Neural cell (in vitro differentiated cells): ENCODE measurements at regions not wholly inside any gene's neighbourhood (a gene's known extent, or its start where the extent isn't known, plus 50 kb on each side); places are given as distances from the start of the nearest gene placed in this dataset.

Source experiments
- H2AFZ ChIP-seq: fragments of 200-600, 300-800 bp; sonication (generic), shearing (Covaris generic); 2 replicates; pipeline ENCODE4 v1.6.0; 2014; ENCODE audit warnings: low read depth, mild to moderate bottlenecking, antibody characterized with exemption, low read length, moderate library complexity
- H3F3A ChIP-seq: fragments of 200-600 bp; shearing (Covaris generic); 2 replicates; pipeline ENCODE4 v1.6.1; 2016; ENCODE audit warnings: mild to moderate bottlenecking, moderate library complexity, mixed read lengths, antibody characterized with exemption, low read length; ENCODE audit not compliant: insufficient read depth, poor library complexity, severe bottlenecking
- H3K27ac ChIP-seq: fragments of 200-600, 300-800 bp; sonication (generic), shearing (Covaris generic); 2 replicates; pipeline ENCODE4 v1.5.1; 2014; ENCODE audit warnings: mild to moderate bottlenecking, low read length, moderate library complexity
- H3K27me3 ChIP-seq: fragments of 300-800, 200-600 bp; sonication (generic), shearing (Covaris generic); 2 replicates; pipeline ENCODE4 v1.6.0; 2014; ENCODE audit warnings: mild to moderate bottlenecking, low read depth, low read length, moderate library complexity; ENCODE audit not compliant: insufficient read depth
- H3K36me3 ChIP-seq: fragments of 300-800, 200-600 bp; sonication (generic), shearing (Covaris generic); 2 replicates; pipeline ENCODE4 v1.5.1; 2014; ENCODE audit warnings: mild to moderate bottlenecking, antibody characterized with exemption, low read length, moderate library complexity; ENCODE audit not compliant: insufficient read depth
- H3K4me2 ChIP-seq: fragments of 300-800, 200-600 bp; sonication (generic), shearing (Covaris generic); 2 replicates; pipeline ENCODE4 v1.6.0; 2014; ENCODE audit warnings: mild to moderate bottlenecking, low read length
- H3K4me3 ChIP-seq: fragments of 300-800, 200-600 bp; sonication (generic), shearing (Covaris generic); 2 replicates; pipeline ENCODE4 v1.5.1; 2014; ENCODE audit warnings: mild to moderate bottlenecking, low read length, moderate library complexity
- H3K79me2 ChIP-seq: fragments of 200-600 bp; shearing (Covaris generic); replicated peaks from 2 replicates; pipeline ENCODE4 v1.6.0; 2014; ENCODE audit warnings: mild to moderate bottlenecking, low read length, moderate library complexity; ENCODE audit not compliant: insufficient read depth
- H3K9ac ChIP-seq: fragments of 300-800, 200-600 bp; sonication (generic), shearing (Covaris generic); 2 replicates; pipeline ENCODE4 v1.6.1; 2016; ENCODE audit warnings: mild to moderate bottlenecking, low read length, mixed read lengths
- H3K9me2 ChIP-seq: fragments of 200-600 bp; shearing (Covaris generic); 2 replicates; pipeline ENCODE4 v1.6.1; 2016; ENCODE audit warnings: mild to moderate bottlenecking, low read length, mixed read lengths; ENCODE audit not compliant: insufficient read depth
- H3K9me3 ChIP-seq: fragments of 200-600, 300-800 bp; sonication (generic), shearing (Covaris generic); 2 replicates; pipeline ENCODE4 v1.6.1; 2016; ENCODE audit warnings: mild to moderate bottlenecking, mixed run types, low read length, moderate library complexity, mixed read lengths
- H4K20me1 ChIP-seq: fragments of 200-600 bp; shearing (Covaris generic); 2 replicates; pipeline ENCODE4 v1.6.1; 2016; ENCODE audit warnings: mild to moderate bottlenecking, mixed run types; ENCODE audit not compliant: insufficient read depth
- EP300 ChIP-seq: fragments of 450-650 bp; conservative IDR thresholded peaks from 2 replicates; pipeline ENCODE4 v1.6.1; 2014; ENCODE audit warnings: antibody characterized with exemption, mild to moderate bottlenecking, moderate library complexity; ENCODE audit not compliant: poor library complexity, severe bottlenecking
- EZH2 ChIP-seq: fragments of 200-600, 300-800 bp; shearing (Covaris generic), sonication (generic); IDR thresholded peaks from 2 replicates; pipeline ENCODE4 v1.6.1; 2014; ENCODE audit warnings: antibody characterized with exemption, low read length, borderline replicate concordance, mild to moderate bottlenecking; ENCODE audit not compliant: insufficient read depth, poor library complexity, severe bottlenecking
- MXI1 ChIP-seq: fragments of 450-650 bp; conservative IDR thresholded peaks from 2 replicates; pipeline ENCODE4 v1.6.1; 2014; ENCODE audit warnings: antibody characterized with exemption, mild to moderate bottlenecking; ENCODE audit not compliant: poor library complexity, severe bottlenecking
- POLR2AphosphoS5 ChIP-seq: IDR thresholded peaks from 2 replicates; pipeline ENCODE4 v1.6.1; 2012
- RAD21 ChIP-seq: fragments of 450-650 bp; conservative IDR thresholded peaks from 2 replicates; pipeline ENCODE4 v1.6.1; 2014; ENCODE audit warnings: antibody characterized with exemption, mild to moderate bottlenecking, moderate library complexity
- SMC3 ChIP-seq: fragments of 450-650 bp; conservative IDR thresholded peaks from 2 replicates; pipeline ENCODE4 v1.6.1; 2014; ENCODE audit warnings: antibody characterized with exemption, mild to moderate bottlenecking, moderate library complexity; ENCODE audit not compliant: poor library complexity
- TAF1 ChIP-seq: IDR thresholded peaks from 2 replicates; pipeline ENCODE4 v1.6.1; 2012; ENCODE audit warnings: low read depth
- TF ChIP-seq, protein P1 (sequence below): IDR thresholded peaks from 2 replicates; pipeline ENCODE4 v1.6.1; 2012; ENCODE audit warnings: borderline replicate concordance
- TF ChIP-seq, protein P2 (sequence below): fragments of 450-650 bp; IDR thresholded peaks from 2 replicates; pipeline ENCODE4 v1.5.1; 2014; ENCODE audit warnings: antibody characterized with exemption, mild to moderate bottlenecking, moderate library complexity; ENCODE audit not compliant: poor library complexity, severe bottlenecking

DNA sequence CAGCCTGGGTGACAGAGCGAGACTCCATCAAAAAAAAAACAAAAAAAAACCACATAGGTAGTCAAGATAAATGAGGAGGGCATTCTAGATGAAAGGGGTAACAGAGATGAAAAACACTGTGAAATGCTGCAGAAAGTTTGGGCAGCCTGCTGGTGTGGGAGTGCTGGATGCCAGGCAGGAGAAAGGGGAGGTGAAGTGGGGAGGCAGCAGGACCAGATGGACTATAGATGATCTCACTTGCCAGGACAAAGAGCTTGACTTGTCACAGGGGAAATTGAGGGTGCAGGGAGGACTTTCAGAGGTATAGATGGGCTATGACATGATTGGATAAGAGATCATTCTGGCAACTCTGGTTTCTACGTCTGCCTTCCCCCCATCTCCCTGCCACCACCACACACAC, 519.7 kb upstream of the ZFP42 start:
- Histone ChIP-seq H3K9me2 (no peaks in the 10 kb centered on the region), H3F3A (no peaks in the 10 kb centered on the region), H3K4me3 (no peak overlapping the region), H3K4me2 (no peak overlapping the region), H3K27me3 (no peaks in the 10 kb centered on the region), H3K79me2 (no peaks in the 10 kb centered on the region), H3K9ac (no peak overlapping the region), H2AFZ (no peak overlapping the region), H3K27ac (no peak overlapping the region), H4K20me1 (no peaks in the 10 kb centered on the region), H3K36me3 (no peaks in the 10 kb centered on the region), H3K9me3 (no peaks in the 10 kb centered on the region)
- TF ChIP-seq EP300: no peak
- TF ChIP-seq, protein P1, sequence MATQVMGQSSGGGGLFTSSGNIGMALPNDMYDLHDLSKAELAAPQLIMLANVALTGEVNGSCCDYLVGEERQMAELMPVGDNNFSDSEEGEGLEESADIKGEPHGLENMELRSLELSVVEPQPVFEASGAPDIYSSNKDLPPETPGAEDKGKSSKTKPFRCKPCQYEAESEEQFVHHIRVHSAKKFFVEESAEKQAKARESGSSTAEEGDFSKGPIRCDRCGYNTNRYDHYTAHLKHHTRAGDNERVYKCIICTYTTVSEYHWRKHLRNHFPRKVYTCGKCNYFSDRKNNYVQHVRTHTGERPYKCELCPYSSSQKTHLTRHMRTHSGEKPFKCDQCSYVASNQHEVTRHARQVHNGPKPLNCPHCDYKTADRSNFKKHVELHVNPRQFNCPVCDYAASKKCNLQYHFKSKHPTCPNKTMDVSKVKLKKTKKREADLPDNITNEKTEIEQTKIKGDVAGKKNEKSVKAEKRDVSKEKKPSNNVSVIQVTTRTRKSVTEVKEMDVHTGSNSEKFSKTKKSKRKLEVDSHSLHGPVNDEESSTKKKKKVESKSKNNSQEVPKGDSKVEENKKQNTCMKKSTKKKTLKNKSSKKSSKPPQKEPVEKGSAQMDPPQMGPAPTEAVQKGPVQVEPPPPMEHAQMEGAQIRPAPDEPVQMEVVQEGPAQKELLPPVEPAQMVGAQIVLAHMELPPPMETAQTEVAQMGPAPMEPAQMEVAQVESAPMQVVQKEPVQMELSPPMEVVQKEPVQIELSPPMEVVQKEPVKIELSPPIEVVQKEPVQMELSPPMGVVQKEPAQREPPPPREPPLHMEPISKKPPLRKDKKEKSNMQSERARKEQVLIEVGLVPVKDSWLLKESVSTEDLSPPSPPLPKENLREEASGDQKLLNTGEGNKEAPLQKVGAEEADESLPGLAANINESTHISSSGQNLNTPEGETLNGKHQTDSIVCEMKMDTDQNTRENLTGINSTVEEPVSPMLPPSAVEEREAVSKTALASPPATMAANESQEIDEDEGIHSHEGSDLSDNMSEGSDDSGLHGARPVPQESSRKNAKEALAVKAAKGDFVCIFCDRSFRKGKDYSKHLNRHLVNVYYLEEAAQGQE: no peak
- no peak for TF ChIP-seq TAF1

DNA sequence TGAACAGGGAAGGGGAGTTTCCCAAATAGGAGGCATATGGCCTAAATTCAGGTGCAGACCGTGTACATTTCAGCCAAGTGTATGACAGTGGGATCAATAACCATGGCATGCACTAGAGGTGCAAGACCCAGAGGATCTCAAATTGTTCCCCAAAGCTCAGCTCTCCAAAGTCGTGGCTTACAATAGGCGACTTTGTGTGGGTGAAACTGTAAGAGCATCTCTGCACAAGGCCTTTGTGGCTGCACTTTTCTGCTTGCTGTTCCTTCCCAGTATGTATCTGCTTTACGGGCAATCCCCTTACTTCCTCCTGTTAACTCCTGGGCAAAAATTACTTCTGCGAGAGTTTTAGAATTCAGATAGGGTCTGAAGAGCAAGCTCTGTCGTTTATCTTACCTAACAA, 518.3 kb upstream of the ZFP42 start:
- H3K4me2 ChIP-seq: no peak overlapping the region

More for the DNA sequence above, 518.3 kb upstream of the ZFP42 start:
- Histone ChIP-seq H3K9me3 (no peaks in the 10 kb centered on the region), H3K27me3 (no peaks in the 10 kb centered on the region), H2AFZ (no peak overlapping the region), H3K79me2 (no peaks in the 10 kb centered on the region), H3F3A (no peaks in the 10 kb centered on the region), H3K9me2 (no peaks in the 10 kb centered on the region), H3K9ac (no peak overlapping the region), H3K4me3 (no peak overlapping the region), H3K36me3 (no peaks in the 10 kb centered on the region), H4K20me1 (no peaks in the 10 kb centered on the region), H3K27ac (no peak overlapping the region)
- TF ChIP-seq EP300 (no peak), EZH2 (no peak), SMC3 (no peak), RAD21 (no peak), TAF1 (no peak), MXI1 (no peak), POLR2AphosphoS5 (no peak)
- TF ChIP-seq, protein P2, sequence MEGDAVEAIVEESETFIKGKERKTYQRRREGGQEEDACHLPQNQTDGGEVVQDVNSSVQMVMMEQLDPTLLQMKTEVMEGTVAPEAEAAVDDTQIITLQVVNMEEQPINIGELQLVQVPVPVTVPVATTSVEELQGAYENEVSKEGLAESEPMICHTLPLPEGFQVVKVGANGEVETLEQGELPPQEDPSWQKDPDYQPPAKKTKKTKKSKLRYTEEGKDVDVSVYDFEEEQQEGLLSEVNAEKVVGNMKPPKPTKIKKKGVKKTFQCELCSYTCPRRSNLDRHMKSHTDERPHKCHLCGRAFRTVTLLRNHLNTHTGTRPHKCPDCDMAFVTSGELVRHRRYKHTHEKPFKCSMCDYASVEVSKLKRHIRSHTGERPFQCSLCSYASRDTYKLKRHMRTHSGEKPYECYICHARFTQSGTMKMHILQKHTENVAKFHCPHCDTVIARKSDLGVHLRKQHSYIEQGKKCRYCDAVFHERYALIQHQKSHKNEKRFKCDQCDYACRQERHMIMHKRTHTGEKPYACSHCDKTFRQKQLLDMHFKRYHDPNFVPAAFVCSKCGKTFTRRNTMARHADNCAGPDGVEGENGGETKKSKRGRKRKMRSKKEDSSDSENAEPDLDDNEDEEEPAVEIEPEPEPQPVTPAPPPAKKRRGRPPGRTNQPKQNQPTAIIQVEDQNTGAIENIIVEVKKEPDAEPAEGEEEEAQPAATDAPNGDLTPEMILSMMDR: no peak
- TF ChIP-seq, protein P1: no peak
